OCI-LY1 (cell line): ENCODE measurements at regions not wholly inside any gene's neighbourhood (a gene's known extent, or its start where the extent isn't known, plus 50 kb on each side); places are given as distances from the start of the nearest gene placed in this dataset.

ENCODE experiments used
- H2AFZ ChIP-seq: fragments of 200-600 bp; sonication (generic), shearing (Covaris generic); 2 replicates; pipeline ENCODE4 v1.6.0; 2014; ENCODE audit warnings: antibody characterized with exemption, mild to moderate bottlenecking, low read length
- H3F3A ChIP-seq: fragments of 200-600 bp; sonication (generic), shearing (Covaris generic); 2 replicates; pipeline ENCODE4 v1.6.0; 2014; ENCODE audit warnings: mild to moderate bottlenecking, antibody characterized with exemption, low read length, moderate library complexity; ENCODE audit not compliant: insufficient read depth
- H3K27ac ChIP-seq: fragments of 200-600 bp; sonication (generic); 2 replicates; pipeline ENCODE4 v1.5.1; 2014; ENCODE audit warnings: low read length, mixed run types, mild to moderate bottlenecking, low read depth; ENCODE audit not compliant: poor library complexity, severe bottlenecking
- H3K27me3 ChIP-seq: fragments of 200-600 bp; sonication (generic); 2 replicates; pipeline ENCODE4 v1.6.0; 2014; ENCODE audit warnings: antibody characterized with exemption, mild to moderate bottlenecking, low read length, moderate library complexity; ENCODE audit not compliant: insufficient read depth
- H3K36me3 ChIP-seq: fragments of 200-600 bp; sonication (generic); 2 replicates; pipeline ENCODE4 v1.6.1; 2014; ENCODE audit warnings: mild to moderate bottlenecking, antibody characterized with exemption, low read length, moderate library complexity, mixed read lengths; ENCODE audit not compliant: insufficient read depth
- H3K4me1 ChIP-seq: fragments of 200-600 bp; sonication (generic); 2 replicates; pipeline ENCODE4 v1.5.1; 2014; ENCODE audit warnings: mild to moderate bottlenecking, low read length, moderate library complexity; ENCODE audit not compliant: insufficient read depth, severe bottlenecking
- H3K4me2 ChIP-seq: fragments of 200-600 bp; sonication (generic), shearing (Covaris generic); 2 replicates; pipeline ENCODE4 v1.6.1; 2014; ENCODE audit warnings: low read length
- H3K4me3 ChIP-seq: fragments of 200-600 bp; sonication (generic); 2 replicates; pipeline ENCODE4 v1.5.1; 2014; ENCODE audit warnings: low read length, low read depth, mild to moderate bottlenecking, mixed read lengths; ENCODE audit not compliant: poor library complexity, severe bottlenecking
- H3K79me2 ChIP-seq: fragments of 200-600 bp; shearing (Covaris generic); 2 replicates; pipeline ENCODE4 v1.6.1; 2016; ENCODE audit warnings: mixed run types, low read length, mixed read lengths; ENCODE audit not compliant: insufficient read depth
- H3K9ac ChIP-seq: fragments of 200-600 bp; sonication (generic), shearing (Covaris generic); 2 replicates; pipeline ENCODE4 v1.6.1; 2014; ENCODE audit warnings: mild to moderate bottlenecking, low read length, mixed read lengths
- H3K9me2 ChIP-seq: fragments of 200-600 bp; sonication (generic), shearing (Covaris generic); 2 replicates; pipeline ENCODE4 v1.6.1; 2014; ENCODE audit warnings: low read depth, mild to moderate bottlenecking, low read length, mixed read lengths
- H3K9me3 ChIP-seq: fragments of 200-600 bp; shearing (Covaris generic); 2 replicates; pipeline ENCODE4 v1.6.1; 2014; ENCODE audit warnings: low read length, mixed read lengths
- H4K20me1 ChIP-seq: fragments of 200-600 bp; sonication (generic), shearing (Covaris generic); 2 replicates; pipeline ENCODE4 v1.6.0; 2016; ENCODE audit warnings: mild to moderate bottlenecking, low read length; ENCODE audit not compliant: insufficient read depth
- CTCF ChIP-seq: fragments of 200-600 bp; sonication (generic), shearing (Covaris generic); IDR thresholded peaks from 2 replicates; pipeline ENCODE4 v1.5.1; 2017; ENCODE audit warnings: mild to moderate bottlenecking, antibody characterized with exemption, low read length, moderate library complexity, mixed read lengths
- EZH2 ChIP-seq: fragments of 200-600 bp; sonication (generic), shearing (Covaris generic); IDR thresholded peaks from 2 replicates; pipeline ENCODE4 v1.8.0; 2017; ENCODE audit warnings: borderline replicate concordance, mixed run types, mild to moderate bottlenecking, antibody characterized with exemption, low read length, moderate library complexity, mixed read lengths

- H3K4me3 ChIP-seq, result no peak overlapping the region
- H3K9ac ChIP-seq, result no peak overlapping the region
- TF ChIP-seq CTCF (no peak), EZH2 (no peak)
- no peaks in the 10 kb centered on the region for H3K9me3 ChIP-seq
- no peaks in the 10 kb centered on the region; the same call in 1 of the 2 replicates for H3K27me3 ChIP-seq
- no peaks in the 10 kb centered on the region for H3K36me3 ChIP-seq
- H4K20me1 ChIP-seq, result no peaks in the 10 kb centered on the region
- no peaks in the 10 kb centered on the region for H3K79me2 ChIP-seq
- H3F3A ChIP-seq, result no peaks in the 10 kb centered on the region
- no peak overlapping the region for H3K4me2 ChIP-seq
- H3K9me2 ChIP-seq, result no peaks in the 10 kb centered on the region
- H2AFZ ChIP-seq, result no peak overlapping the region
- no peak overlapping the region for H3K27ac ChIP-seq
- no peaks in the 10 kb centered on the region for H3K4me1 ChIP-seq
These were observed 162.5 kb upstream of the RTL1 start for GRCh38 chr14:101065696-101066694.

- Histone ChIP-seq H3K9me3 (no peaks in the 10 kb centered on the region), H3K4me1 (no peaks in the 10 kb centered on the region), H3K4me2 (no peak overlapping the region), H3K9ac (no peak overlapping the region), H3K27me3 (no peaks in the 10 kb centered on the region), H3K4me3 (no peak overlapping the region), H2AFZ (no peak overlapping the region), H3K36me3 (no peaks in the 10 kb centered on the region), H3K79me2 (no peaks in the 10 kb centered on the region), H4K20me1 (no peaks in the 10 kb centered on the region), H3K9me2 (no peaks in the 10 kb centered on the region), H3K27ac (no peak overlapping the region), H3F3A (no peaks in the 10 kb centered on the region)
- TF ChIP-seq EZH2 (no peak), CTCF (no peak)
These were observed 163.4 kb upstream of the RTL1 start for GRCh38 chr14:101066826-101067510.

DNA sequence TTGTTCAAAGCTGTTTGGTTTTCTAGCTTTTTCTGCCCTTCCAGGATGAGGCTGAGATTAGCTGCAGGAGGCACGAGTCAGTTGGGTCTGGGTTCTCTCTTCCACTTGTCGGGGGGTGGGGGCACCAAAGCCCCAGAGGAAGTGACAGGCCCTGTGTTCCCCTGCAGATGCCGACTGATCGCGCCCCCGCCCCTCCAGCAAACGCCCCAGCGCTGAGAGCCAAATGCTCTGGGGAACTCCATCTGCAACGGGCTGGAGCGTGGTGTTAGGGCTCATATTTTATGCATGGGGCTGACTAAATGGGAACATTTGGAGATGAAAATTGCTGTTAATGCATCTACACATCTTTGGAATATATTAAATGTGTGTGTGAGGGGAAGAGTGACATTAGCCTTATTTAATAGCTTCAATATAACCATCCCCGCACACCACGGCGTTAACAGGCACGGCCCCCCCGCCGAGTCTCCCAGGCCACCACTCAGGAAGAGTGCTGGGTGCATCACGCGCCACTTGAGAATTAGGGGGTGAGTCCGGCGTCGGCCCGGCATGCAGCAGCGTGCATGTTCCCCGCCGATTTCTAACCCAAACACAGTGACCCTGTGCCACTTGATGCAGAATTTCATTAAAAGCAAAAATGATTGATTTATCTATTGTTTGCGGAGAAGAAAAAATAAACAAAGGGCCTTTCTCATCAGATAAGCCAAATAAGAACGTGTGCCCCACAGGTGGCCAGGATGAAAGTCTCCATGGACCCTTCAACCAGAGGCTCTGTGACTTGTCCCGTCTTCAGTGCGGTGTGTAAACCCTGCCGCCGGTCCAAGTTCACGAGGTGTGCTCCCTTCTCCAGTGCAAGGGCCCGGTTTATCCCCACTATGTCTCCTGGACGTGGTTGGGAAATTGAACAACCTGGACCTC, 165.0 kb upstream of the RTL1 start:
- Histone ChIP-seq H4K20me1 (no peaks in the 10 kb centered on the region), H3K9me2 (no peaks in the 10 kb centered on the region), H3K27ac (no peak overlapping the region), H3K27me3 (no peaks in the 10 kb centered on the region), H3K9ac (no peak overlapping the region), H3F3A (no peaks in the 10 kb centered on the region), H2AFZ (no peak overlapping the region), H3K4me3 (no peak overlapping the region), H3K4me1 (no peaks in the 10 kb centered on the region), H3K36me3 (no peaks in the 10 kb centered on the region), H3K4me2 (no peak overlapping the region), H3K9me3 (no peaks in the 10 kb centered on the region), H3K79me2 (no peaks in the 10 kb centered on the region)
- no peak for TF ChIP-seq CTCF
- TF ChIP-seq EZH2, result no peak
